SHP77 (cell line): ENCODE measurements at regions not wholly inside any gene's neighbourhood (a gene's known extent, or its start where the extent isn't known, plus 50 kb on each side); places are given as distances from the start of the nearest gene placed in this dataset.
A peak's percentile ranks its signal among the peaks of the same experiment; 100 is the strongest.
"Not testable (repeated sequence)": the region's sequence is repeated elsewhere in the genome, so short reads cannot be mapped to it uniquely, and the experiment has no call there.

ENCODE experiments used
- DNase-seq, 2 experiments: peaks; one replicate each; lab custom pipeline; 2025; lab: John Stamatoyannopoulos, UW

DNA sequence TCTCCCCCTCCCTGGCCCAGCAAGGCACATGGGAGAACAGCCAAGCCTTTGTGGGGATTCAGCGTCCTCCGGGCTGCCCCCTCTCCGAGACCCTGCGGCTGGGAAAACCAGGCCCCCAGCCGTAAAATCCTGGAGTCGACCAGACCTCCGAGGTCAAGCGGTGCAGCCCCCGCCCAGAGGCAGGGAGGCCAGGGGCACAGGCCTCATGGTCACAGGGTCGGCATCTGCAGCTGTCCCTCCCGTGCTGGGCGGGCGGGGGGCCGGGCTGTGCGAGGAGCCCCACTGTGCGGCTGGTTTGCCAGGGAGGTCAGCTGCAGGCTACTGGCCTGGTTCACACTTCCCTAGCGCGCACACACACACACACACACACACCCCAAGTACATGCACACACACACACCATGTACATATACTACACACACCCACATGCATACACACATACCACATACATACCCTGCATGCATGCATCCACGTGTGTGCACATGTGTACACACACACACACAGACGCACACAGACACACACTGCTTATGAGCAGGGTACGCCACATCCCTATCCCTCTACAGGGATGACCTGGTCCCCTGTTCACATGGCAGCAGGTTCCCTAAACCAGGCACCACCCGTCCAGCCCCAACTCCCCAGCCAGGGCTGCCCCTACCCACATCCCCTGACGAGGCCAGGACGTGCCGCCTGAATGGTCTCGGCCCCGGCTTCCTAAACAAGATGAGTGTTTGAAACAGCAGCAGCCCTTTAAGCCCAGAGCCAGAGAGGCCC lies 108.9 kb upstream of the CIBAR2 start:
- DNase-seq: peak; percentile 51 to 52

DNA sequence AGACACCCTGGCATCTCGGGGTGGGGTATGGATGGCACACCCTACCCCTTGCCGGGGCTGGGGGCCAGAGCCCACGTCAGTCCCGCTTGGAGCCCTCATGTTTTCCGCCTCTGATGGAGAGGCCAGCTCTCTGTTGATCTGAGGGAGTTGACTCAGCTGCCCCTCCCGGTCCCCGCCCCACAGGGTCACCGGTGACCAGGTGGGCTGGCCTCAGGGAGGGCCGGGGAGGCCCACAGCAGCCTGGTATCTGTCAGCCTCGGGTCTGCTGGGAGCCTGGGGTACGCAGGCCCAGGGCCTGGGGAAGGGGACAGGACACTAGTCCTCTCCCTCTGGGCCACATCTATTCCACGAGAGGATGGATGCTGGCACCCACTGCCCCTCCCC lies 109.5 kb upstream of the CIBAR2 start:
- DNase-seq: peak; percentile 68 to 84

DNA sequence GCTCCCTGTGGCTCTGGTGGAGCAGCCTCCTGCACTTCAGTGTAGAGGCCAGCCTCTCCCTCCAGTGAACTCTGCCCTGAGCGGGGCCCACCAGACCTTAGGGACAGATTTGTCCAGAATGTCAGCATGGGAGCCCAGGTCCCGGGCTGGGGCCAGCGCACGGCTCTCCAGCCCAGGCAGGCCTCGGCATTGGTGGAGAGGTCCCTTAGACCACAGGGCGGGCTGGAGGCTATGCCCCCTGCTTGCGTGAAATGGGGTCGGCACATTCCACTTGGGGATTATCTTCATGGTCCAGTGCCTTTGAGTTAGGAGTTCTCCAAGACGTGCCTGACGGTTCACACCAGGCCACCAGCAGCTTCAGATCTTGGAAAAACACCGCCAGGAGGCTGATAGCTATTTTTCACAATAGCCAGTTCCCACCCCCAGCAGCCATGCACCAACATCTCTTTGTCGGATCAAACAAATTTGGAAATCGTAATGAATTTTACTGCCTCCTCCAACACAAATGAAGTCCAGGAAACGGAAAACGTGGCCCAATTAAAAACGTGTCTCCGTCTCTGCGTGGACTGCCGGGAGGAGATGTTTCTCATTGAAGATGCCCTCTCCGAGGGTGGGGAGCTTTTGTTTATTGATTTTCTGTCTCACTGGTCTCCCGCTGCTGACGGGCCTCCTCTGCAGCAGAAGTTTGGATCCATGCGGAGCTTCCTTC lies 110.0 kb upstream of the CIBAR2 start:
- DNase-seq: peak in 1 of 2 experiments; percentile 63

DNA sequence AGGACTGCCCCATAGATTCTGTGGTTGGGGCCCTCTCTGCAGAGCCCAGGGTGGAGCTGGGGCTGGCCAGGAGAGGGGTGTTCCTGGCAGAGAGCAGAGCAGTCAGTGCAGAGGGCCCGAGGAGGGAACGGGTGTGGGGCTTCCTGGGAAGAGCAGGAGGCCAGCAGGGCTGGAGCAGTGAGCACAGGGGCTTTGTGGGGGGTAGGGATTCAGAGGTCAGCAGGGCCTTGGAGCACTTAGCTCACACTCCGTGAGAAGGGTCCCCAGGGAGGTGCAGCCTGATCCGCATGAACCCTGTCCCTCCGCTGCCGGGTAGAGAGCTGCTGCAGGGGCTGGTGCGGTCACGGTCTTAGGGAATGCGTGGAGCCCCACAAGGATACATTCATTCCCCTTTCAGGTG lies 113.0 kb upstream of the CIBAR2 start:
- no peak for DNase-seq

DNA sequence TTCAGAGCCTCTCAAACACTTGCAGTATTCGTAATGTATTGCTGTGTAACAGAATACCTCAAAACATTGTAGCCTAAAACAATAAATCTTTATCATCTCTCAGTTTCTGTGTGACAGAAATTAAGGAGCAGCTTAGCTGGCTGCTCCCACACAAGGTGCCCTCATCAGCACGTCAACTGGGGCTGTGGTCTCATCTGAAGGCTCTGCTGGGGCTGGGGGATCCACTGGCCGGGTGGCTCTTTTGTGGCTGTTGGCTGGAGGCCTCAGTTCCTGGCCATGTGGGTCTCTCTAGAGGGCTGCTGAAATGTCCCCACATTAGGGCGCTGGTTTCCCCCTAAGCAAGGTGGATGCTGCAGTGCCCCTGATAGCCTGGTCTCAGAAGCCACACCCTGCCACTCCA lies 113.4 kb upstream of the CIBAR2 start:
- DNase-seq: no peak

DNA sequence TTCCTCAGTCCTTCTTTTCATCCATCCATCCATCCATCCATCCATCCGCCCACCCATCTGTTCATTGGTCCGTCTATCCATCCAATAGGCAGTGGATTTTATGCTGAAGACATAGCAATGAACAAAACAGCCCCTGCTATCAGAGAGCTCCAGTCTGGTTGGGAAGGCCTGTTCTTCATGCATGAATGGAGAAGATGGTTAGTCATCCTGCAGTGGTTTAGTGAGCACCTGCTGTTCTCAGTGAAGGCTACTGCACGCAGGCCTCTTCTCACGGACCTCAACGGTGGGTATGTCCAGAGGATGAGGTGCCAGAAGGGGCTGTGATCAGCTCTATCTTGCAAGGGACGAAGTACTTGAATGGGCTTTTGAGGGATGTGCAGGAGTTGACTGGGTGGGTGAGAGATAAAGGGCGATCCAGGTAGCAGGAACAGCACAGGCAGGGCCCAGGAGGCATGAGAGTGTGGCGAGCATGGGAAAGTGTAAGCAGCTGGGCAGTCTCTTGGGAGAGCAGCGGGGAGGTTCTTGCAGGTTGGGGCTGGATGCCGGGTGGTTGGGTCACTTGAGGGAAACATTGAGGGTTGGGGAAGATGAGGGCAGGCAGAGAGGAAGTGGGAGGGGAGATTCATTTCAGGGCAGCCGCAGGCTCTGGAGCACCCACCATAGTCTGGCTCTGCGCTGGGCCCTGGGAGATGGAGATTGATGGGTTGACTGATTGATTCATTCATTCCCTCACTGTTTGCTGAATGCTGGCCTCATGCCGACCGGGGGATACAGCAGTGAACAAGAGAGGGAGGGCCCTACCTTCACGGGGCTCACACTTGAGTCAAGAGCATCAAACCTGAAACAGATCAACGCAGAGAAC lies 115.0 kb upstream of the CIBAR2 start:
- peak; percentile 91 to 94 for DNase-seq

DNA sequence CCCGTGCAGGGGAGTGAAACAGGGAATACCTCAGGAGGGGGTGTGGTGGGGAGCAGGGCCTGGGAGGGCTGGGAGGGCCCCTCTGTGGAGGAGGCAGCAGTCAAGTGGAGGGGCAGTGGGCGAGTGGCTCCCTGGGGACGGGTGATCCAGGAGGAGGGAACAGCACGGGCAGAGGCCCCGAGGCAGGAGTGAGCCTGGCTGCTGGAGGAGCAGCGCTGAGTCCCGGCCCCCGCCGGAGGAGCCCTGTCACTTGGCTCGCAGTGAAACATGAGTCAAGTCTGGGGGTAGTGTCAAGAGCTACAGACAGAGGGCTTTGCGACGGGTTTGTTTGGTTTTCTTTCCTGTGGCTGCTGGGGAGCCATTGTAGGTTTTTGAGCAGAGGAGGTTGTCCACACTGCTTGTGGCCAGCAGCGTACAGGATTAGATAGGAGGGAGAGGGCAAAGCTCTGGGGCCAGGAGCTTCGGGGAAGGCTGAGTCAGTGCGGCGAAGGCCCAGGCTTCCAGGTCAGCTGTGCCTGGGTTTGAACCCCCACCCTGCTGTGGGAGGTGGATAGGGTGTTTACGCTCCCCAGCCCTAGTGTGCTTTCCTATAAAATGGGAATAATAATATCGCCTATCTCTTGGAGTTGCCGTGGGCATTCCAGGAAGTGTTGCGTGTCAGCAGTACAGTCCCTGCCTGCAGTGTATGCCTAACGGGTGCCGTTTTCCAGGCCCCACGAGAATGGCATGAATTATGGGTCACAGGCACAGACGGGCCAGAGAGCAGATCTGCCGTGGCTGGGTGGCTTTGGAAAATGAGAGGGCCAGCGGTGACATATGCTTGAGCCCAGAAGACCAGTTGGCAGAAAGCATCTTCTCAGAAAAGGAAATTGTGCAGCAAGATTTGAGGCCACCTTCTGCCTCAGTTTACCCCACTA lies 115.9 kb upstream of the CIBAR2 start:
- peak; percentile 74 to 78 for DNase-seq

DNA sequence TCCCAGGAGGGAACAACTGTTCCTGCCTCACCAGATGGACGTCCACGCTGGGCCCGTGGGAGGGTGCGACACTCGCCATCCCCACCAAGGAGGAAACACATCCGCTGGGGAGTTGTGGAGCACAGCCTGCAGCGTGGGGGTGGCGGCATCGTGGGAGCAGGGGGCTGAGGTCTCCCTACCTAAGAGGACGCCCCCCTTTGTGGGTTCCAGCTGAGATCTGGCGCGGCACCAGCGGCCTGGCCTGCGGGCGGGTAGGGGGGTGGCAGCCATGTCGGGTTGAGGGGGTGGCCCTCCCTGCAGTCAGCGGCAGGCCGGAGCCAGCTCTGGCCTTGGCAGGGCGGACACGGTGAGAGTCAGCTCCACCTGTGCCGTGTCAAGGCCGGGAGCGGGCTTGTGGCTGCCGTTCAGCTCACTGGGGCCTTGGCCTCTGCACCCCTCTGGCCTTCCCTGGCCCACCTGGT lies 116.7 kb upstream of the CIBAR2 start:
- no peak for DNase-seq

DNA sequence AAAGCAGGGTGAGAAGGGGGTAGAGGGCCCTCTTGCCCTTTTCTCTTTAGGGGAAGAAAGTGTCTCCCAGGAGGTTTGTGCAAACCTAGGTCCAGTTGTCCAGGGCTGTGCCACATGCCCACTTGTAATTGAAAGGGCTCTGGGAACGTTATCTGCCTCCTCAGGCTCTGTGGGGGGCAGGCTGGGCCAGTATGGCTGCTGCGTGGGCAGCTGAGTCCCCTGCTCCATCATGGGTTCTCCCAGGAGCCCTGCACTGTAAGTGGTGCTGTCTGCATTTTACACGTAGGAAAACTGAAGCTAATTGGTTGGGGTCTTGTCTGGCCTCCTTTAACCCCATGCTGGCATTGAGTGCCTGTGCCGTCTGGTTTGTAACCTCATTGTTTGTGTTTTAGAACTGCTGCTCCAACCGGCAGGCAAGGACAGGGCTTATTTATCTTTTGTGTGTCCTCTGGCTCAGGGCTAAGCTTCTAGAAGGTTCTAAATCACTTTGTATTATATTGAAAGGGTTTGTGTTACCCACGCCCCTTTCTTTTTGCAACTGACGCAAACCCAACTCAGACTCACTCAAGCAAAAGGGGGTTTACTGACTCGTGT lies 117.7 kb upstream of the CIBAR2 start:
- no peak for DNase-seq

DNA sequence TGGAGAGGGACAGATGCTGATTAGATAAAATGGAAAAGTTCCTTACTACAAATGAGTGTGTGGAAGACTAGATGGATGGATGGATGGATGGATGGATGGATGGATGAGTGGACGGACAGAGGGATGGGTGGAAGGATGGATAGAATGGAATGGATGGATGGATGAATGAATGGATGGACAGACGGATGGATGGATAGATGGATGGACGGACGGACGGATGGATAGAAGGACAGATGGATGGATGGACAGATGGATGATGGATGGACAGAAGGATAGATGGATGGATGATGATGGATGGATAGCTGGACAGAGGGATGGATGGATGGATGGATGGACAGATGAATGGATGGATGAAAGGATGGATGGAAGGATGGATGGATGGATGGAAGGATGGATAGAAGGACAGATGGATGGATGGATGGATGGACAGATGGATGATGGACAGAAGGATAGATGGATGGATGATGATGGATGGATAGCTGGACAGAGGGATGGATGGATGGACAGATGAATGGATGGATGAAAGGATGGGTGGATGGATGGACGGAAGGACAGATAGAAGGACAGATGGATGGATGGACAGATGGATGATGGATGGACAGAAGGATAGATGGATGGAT lies 118.6 kb upstream of the CIBAR2 start:
- not testable (repeated sequence) for DNase-seq

DNA sequence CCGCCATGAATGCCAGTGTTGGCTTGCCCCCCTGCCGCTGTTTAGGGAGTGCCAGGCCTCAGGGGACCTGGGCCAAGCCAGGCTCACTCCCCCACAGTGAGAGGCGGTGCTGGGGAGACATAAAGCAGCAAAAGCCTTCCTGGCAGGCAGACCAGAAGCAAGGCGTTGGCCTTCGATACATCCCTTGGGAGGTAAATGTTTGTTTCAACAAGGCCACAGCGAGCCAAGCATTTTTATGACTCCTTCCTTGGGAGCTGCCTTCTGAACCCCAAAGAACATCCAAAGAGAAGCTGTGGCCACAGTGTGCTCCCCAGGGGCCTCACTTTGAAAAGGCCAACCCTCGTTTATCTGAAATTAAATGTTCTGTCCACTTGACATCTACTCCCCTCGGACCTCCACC lies 119.7 kb upstream of the CIBAR2 start:
- DNase-seq: no peak

DNA sequence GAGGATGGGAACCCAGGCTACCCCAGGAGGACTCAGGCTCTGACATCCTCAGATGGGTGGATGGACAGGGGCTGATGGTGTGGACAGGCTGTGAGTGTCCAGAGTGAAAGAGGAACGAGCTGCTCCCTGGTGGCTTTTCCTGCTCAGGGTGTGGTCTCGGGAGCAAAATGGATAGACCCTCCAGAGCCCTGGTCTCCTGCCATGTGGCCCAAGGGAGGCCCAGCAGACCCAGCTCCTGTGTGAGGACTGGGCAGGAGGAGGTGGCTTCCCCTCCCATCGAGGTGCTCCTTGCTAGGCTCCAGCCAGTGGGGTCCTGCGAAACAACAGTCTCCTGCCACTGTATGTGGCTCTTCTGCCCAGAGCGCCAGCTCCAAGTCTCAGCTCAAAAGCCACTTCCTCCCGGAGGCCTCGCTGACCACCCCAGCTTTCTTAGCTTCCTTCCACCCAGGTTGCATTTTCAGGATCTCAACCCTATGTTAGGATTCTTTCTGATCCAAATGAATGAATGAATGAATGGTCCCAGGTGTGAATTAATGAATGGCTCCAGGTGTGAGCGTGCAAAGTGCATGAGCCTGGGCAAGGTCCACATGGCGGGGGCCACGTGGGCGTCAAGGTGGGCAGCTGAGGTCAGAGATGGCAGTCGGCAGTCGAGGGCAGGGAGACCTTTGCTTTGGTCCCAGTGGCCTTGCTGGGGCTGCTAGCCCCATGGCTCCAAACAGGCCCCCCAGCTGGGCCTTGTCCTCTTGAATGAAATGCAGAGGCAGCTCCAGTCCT lies 120.3 kb upstream of the CIBAR2 start:
- DNase-seq: no peak

DNA sequence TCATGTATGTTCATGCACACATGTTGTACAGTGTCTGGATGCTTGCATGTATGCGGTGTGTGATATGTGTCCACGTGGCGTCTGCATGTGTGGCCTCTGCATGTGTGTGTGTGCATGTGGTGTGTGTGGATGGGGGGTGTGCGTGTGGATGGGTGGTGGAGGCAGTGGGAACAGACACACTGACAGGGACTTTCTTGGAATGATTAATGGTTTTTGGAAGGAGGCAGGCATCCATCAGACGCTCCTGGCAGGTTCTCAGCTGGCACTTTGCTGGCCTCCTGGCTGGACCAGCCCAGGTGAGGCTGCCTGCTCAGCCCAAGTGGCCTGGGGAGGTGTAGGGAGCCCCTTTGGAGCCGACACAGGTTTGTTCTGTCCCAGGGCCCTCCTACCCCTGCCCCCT lies 121.2 kb upstream of the CIBAR2 start:
- no peak for DNase-seq

DNA sequence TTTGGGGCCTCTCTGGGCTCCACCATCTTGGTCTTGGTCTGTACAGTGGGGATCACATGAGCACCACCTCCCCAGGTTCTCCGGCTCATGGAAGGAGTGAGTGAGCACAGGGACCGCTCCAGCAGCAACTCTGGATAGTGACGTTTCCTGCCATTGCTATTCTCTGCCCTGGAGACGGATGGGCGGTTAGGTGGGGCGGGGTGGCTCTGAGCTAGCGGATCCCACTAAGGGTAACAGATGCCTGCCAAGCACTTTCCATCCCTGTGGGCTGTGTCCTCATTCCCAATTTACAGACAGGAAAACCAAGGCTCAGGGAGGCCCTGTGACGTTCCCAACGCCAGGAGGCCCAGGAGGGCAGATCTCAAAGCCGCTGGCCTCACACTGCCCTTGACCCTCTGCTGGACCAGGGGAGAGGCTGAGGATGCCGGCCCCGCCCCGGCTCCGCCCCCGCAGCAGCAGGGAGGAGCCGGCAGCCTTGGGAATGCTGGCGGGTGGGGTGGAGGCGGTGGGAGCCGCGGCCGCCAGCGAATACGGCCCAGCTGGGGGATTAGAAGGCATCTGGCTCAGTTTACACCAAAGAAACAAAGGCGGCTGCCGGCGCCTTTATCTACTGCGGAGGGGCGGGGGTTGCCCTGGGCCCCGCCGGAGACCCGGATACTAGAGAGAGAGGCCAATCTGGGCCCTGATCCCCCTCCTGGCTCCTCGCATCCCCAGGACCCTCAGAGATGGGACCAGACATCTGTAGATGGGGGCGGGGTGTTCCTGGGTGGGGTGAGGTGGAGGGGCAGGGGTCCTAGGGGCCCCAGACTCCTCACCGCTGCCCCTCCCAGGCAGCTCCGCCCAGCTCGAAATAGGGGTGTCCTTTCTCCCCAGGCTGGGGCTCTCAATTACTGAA lies 122.3 kb upstream of the CIBAR2 start:
- DNase-seq: peak in 1 of 2 experiments; percentile 61

DNA sequence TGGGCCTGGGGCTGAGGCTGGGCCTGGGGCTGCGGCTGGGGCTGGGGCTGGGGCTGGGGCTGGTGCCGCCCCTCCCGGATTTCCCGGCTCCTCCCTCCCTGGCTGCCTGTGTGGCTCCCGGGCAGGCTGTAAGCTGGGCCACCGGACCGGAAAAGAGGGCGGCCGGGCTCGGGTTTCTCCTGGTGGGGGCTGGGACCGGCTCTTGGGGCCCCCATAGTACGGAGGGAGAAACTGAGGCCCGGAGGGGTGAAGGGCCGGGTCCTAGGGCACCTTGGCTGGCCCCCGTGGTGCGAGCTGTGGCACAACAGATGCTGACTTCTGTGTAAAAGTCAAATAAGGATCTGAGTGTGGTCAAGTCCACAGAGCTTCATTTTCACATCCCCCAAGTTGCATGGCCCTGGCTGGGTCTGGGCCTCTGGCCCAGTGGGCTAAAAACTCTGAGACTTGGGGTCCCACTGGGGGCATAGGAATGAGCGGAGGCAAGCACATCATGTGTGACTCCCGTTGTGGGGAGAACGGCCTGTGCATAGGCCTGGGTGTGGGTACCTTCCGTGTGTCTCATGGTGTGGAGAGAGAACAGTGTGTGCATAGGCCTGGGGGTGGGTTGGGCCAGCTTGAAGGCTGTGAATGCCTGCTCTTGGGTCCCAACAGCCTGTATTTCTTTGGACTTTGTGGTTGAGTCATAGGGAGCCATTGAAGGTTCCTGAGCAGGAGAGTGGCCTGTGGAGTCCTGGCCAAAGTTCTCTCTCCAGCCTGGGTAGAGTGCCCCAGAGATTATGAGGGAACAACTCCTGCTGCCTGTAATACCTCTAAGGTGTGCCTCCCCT lies 123.9 kb upstream of the CIBAR2 start:
- no peak for DNase-seq

DNA sequence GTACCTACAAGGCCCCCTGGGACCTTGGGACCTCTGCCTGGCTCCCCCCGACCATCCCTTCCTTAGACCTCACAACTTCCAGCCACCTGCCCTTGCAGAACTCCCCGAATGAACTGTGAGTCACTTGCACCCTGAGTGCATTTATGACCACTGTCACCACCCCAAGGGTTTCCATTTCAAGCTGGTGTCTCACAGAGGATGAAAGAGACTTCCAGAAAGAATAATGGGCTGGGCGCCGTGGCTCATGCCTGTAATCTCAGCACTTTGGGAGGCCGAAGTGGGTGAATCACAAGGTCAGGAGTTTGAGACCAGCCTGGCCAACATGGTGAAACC lies 124.5 kb upstream of the CIBAR2 start:
- no peak for DNase-seq

DNA sequence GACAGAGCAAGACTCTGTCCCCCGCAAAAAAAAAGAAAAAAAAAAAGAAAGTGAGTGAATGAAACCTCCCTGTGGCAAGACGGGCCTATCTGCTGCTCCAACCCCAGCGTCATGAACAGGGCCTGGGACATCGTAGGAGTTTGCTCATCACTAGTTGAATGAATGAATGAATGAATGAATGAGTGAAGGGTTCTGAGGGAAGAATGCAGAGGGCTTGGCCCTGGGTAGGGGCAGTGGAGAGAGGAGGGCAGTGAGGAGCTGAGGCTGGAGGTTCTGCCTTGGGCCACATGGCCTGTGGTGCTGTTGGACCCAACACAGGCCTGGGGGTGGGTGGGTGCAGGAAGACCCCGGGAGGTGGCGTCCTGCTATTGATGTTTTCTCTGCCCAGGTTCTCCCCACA lies 125.5 kb upstream of the CIBAR2 start:
- no peak for DNase-seq

DNA sequence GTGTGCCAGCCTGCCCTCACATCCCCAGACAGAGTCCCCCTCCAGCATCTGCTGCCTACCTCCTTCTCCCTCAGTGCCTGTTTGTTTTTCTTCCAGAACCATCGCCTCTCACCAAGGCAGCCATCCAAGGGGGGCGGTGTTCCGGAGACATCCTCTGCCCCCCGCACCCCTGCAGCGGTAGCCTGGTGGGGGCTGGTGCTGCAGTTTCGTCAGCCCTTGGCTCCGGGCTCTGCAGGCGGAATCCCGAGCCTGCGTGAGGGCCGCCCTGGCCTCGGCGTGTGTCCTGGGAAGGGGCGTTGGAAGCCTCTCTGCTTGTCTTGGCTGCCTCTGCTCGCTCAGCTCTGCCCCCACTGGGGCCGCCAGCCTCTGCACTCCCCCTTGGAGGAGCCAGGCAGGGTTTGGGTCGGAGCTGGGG lies 126.0 kb upstream of the CIBAR2 start:
- DNase-seq: no peak
